ENCODE measurements at regions not wholly inside any gene's neighbourhood (a gene's known extent, or its start where the extent isn't known, plus 50 kb on each side); places are given as distances from the start of the nearest gene placed in this dataset.
"Not testable (repeated sequence)": the region's sequence is repeated elsewhere in the genome, so short reads cannot be mapped to it uniquely, and the experiment has no call there.

GRCh38 chr9:90219548-90220118 is 423.0 kb downstream of the DIRAS2 start:
- no peak overlapping the region for H3K27ac Mint-ChIP-seq
- TF ChIP-seq CTCF (IDR thresholded peaks at IDR 0.05; ENCODE audit: unreplicated experiment) = no peak
- no peaks in the 10 kb centered on the region for H3K4me1 Mint-ChIP-seq
- H3K4me3 Mint-ChIP-seq = peak overlapping the region; percentile 37
- no peak for DNase-seq (ENCODE audit: low spot score in 2 of 2, unreplicated experiment in 2 of 2)
- H3K27me3 Mint-ChIP-seq (ENCODE audit: low read depth) = peaks cover 34% of the 10 kb centered on the region
- no peaks in the 10 kb centered on the region for H3K36me3 Mint-ChIP-seq
- peaks cover under 1% of the 10 kb centered on the region for H3K9me3 Mint-ChIP-seq

GRCh38 chr9:90221899-90222298 is 420.7 kb downstream of the DIRAS2 start:
- not testable (repeated sequence) for H3K36me3 Mint-ChIP-seq; H3K4me1 Mint-ChIP-seq; H3K4me3 Mint-ChIP-seq; DNase-seq (ENCODE audit: low spot score in 2 of 2, unreplicated experiment in 2 of 2); H3K9me3 Mint-ChIP-seq; H3K27ac Mint-ChIP-seq
- H3K27me3 Mint-ChIP-seq (ENCODE audit: low read depth) = peaks cover 31% of the 10 kb centered on the region

GRCh38 chr9:90226839-90227338 is 415.7 kb downstream of the DIRAS2 start:
- peak overlapping the region; percentile 47 for H3K27ac Mint-ChIP-seq
- not testable (repeated sequence) for H3K27me3 Mint-ChIP-seq (ENCODE audit: low read depth); H3K4me3 Mint-ChIP-seq; H3K9me3 Mint-ChIP-seq; H3K36me3 Mint-ChIP-seq; H3K4me1 Mint-ChIP-seq
- TF ChIP-seq CTCF (IDR thresholded peaks at IDR 0.05; ENCODE audit: unreplicated experiment) = peak; percentile 71
- peak; percentile 28 to 75 for DNase-seq (ENCODE audit: low spot score in 2 of 2, unreplicated experiment in 2 of 2)

- not testable (repeated sequence) for H3K27ac Mint-ChIP-seq
- H3K9me3 Mint-ChIP-seq = peaks cover 23% of the 10 kb centered on the region
These were observed 409.5 kb downstream of the DIRAS2 start for GRCh38 chr9:90233081-90233480.

GRCh38 chr9:90240541-90240940 is 402.1 kb downstream of the DIRAS2 start:
- Mint-ChIP-seq H3K27ac (no peak overlapping the region), H3K27me3 (ENCODE audit: low read depth) (no peaks in the 10 kb centered on the region), H3K4me3 (no peak overlapping the region), H3K4me1 (no peaks in the 10 kb centered on the region), H3K9me3 (peaks cover 10% of the 10 kb centered on the region), H3K36me3 (no peaks in the 10 kb centered on the region)
- TF ChIP-seq CTCF (IDR thresholded peaks at IDR 0.05; ENCODE audit: unreplicated experiment) = no peak
- DNase-seq (ENCODE audit: low spot score in 2 of 2, unreplicated experiment in 2 of 2) = no peak

More at GRCh38 chr9:90233081-90233480, 409.5 kb downstream of the DIRAS2 start:
- not testable (repeated sequence) for H3K4me1 Mint-ChIP-seq; H3K4me3 Mint-ChIP-seq; DNase-seq (ENCODE audit: low spot score in 2 of 2, unreplicated experiment in 2 of 2); H3K36me3 Mint-ChIP-seq; H3K27me3 Mint-ChIP-seq (ENCODE audit: low read depth)

GRCh38 chr9:90245661-90246060 is 397.0 kb downstream of the DIRAS2 start:
- no peak for DNase-seq (ENCODE audit: low spot score in 2 of 2, unreplicated experiment in 2 of 2)
- no peaks in the 10 kb centered on the region for H3K36me3 Mint-ChIP-seq

More at GRCh38 chr9:90245661-90246060, 397.0 kb downstream of the DIRAS2 start:
- no peaks in the 10 kb centered on the region for H3K4me1 Mint-ChIP-seq
- H3K27ac Mint-ChIP-seq = no peak overlapping the region
- H3K27me3 Mint-ChIP-seq (ENCODE audit: low read depth) = no peaks in the 10 kb centered on the region
- no peak for TF ChIP-seq CTCF (IDR thresholded peaks at IDR 0.05; ENCODE audit: unreplicated experiment)
- no peaks in the 10 kb centered on the region for H3K9me3 Mint-ChIP-seq
- H3K4me3 Mint-ChIP-seq = no peak overlapping the region

Measured in mesothelial cell of epicardium (in vitro differentiated cells).